Fibroblast of lung (primary cell): ENCODE measurements at regions not wholly inside any gene's neighbourhood (a gene's known extent, or its start where the extent isn't known, plus 50 kb on each side); places are given as distances from the start of the nearest gene placed in this dataset.
"Not testable (repeated sequence)": the region's sequence is repeated elsewhere in the genome, so short reads cannot be mapped to it uniquely, and the experiment has no call there.

Experiments used
- CTCF ChIP-seq, 2 donors: IDR thresholded peaks in 1 of 2; conservative IDR thresholded peaks in 1 of 2; 1 replicate in 1 of 2; 2 replicates in 1 of 2; pipeline ENCODE4 v1.5.1; 2011 to 2012; ENCODE audit warnings: low read length in 2 of 2, control low read depth in 1 of 2, inconsistent platforms in 1 of 2, low read depth in 1 of 2, mild to moderate bottlenecking in 1 of 2
- EZH2 ChIP-seq: IDR thresholded peaks from 2 replicates; pipeline ENCODE4 v1.5.1; 2012; ENCODE audit warnings: low read length, control low read depth, mild to moderate bottlenecking; ENCODE audit errors: missing control alignments

DNA sequence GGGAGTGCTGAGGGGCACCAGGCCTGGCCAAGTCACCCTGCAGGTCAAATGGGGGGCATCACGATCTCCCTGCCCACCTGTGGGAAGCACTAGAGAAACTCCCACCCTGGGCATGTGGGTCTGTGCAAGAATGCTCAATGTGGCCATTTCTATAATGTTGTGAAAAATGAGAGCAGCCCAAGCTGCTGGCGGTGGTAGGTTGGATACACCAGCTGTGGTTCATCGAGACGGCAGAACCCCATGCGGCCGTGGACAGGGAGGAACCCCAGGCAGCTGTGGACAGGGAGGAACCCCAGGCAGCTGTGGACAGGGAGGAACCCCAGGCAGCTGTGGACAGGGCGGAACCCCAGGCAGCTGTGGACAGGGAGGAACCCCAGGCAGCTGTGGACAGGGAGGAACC lies 129.1 kb downstream of the BRD1 start:
- TF ChIP-seq CTCF (conservative IDR thresholded peaks at IDR 0.05 in 1 of 2, IDR thresholded peaks at IDR 0.05 in 1 of 2; ENCODE audit: low read depth in 1 of 2, low read length in 2 of 2); EZH2: not testable (repeated sequence)
